CD4-positive, alpha-beta T cell (primary cell): ENCODE measurements at regions not wholly inside any gene's neighbourhood (a gene's known extent, or its start where the extent isn't known, plus 50 kb on each side); places are given as distances from the start of the nearest gene placed in this dataset.
A peak's percentile ranks its signal among the peaks of the same experiment; 100 is the strongest.

ENCODE experiments used
- ATAC-seq: fragments of 200-7000 bp; cut with Tn5 transposase; one replicate; pipeline ENCODE4 v1.10.0; 2022; ENCODE audit warnings: mild to moderate bottlenecking; ENCODE audit not compliant: poor library complexity
- CTCF ChIA-PET: fragments of 350-600 bp; sonication (Branson Sonifier 250); formaldehyde crosslinking; loops from one replicate; lab custom pipeline; 2021; ENCODE audit warnings: antibody characterized with exemption, inconsistent platforms; lab: Charles Lee
- POLR2A ChIA-PET: fragments of 350-600 bp; sonication (Branson Sonifier 250); formaldehyde crosslinking; loops from one replicate; lab custom pipeline; 2021; ENCODE audit warnings: antibody characterized with exemption, inconsistent platforms; lab: Charles Lee
- DNase-seq, 14 experiments: peaks; one replicate each; pipeline ENCODE4 v3.0.0-alpha.2; 2013 to 2020; ENCODE audit warnings: mixed read lengths in 2 of 14
- H3K27ac ChIP-seq, 2 donors: one replicate each; pipeline versions ENCODE4 v1.5.1 to v1.7.0; 2013; ENCODE audit warnings: low read length in 2 of 2, low read depth in 1 of 2, mild to moderate bottlenecking in 1 of 2
- H3K27me3 ChIP-seq, 2 experiments: 1 replicate in 1 of 2; 2 replicates in 1 of 2; pipeline versions ENCODE4 v1.6.1 to v1.7.0; 2013; ENCODE audit warnings: low read length in 2 of 2, control low read depth in 1 of 2, mild to moderate bottlenecking in 1 of 2, moderate library complexity in 1 of 2; ENCODE audit not compliant: insufficient read depth in 2 of 2, control insufficient read depth in 1 of 2
- H3K36me3 ChIP-seq: one replicate; pipeline ENCODE4 v1.6.1; 2013; ENCODE audit warnings: low read length, control low read depth; ENCODE audit not compliant: insufficient read depth
- H3K4me1 ChIP-seq: one replicate; pipeline ENCODE4 v1.6.1; 2013; ENCODE audit warnings: low read length, control low read depth; ENCODE audit not compliant: insufficient read depth
- H3K4me3 ChIP-seq: one replicate; pipeline ENCODE4 v1.5.1; 2013; ENCODE audit warnings: mild to moderate bottlenecking, low read length, moderate library complexity
- H3K9me3 ChIP-seq, 2 experiments: 1 replicate in 1 of 2; 2 replicates in 1 of 2; pipeline versions ENCODE4 v1.6.1 to v1.7.0; 2013; ENCODE audit warnings: low read length in 2 of 2, mild to moderate bottlenecking in 2 of 2, control low read depth in 1 of 2, moderate library complexity in 1 of 2; ENCODE audit not compliant: control insufficient read depth in 1 of 2, insufficient read depth in 1 of 2
- H3K27ac Mint-ChIP-seq: one replicate; pipeline ENCODE4 v1.8.0; 2020; ENCODE audit warnings: mixed read lengths
- H3K27me3 Mint-ChIP-seq: one replicate; pipeline ENCODE4 v1.8.0; 2021; ENCODE audit warnings: mixed read lengths
- H3K36me3 Mint-ChIP-seq: one replicate; pipeline ENCODE4 v1.8.0; 2021; ENCODE audit warnings: low read depth, mixed read lengths
- H3K4me1 Mint-ChIP-seq: one replicate; pipeline ENCODE4 v1.8.0; 2021; ENCODE audit warnings: low read depth, mixed read lengths
- H3K4me3 Mint-ChIP-seq: one replicate; pipeline ENCODE4 v1.8.0; 2020; ENCODE audit warnings: mild to moderate bottlenecking, mixed read lengths
- H3K9me3 Mint-ChIP-seq: one replicate; pipeline ENCODE4 v1.8.0; 2020; ENCODE audit warnings: mixed read lengths
- CTCF ChIP-seq: fragments of 200-600 bp; IDR thresholded peaks from one replicate; pipeline ENCODE4 v1.8.0; 2022; ENCODE audit warnings: antibody characterized with exemption, mild to moderate bottlenecking
- intact Hi-C, 2 experiments: fragments of 100-400 bp; cut with DNase I in 1 of 2; cut with micrococcal nuclease in 1 of 2; formaldehyde crosslinking; loops; one replicate each; pipeline versions ENCODE4 v1.15.1 to v1.9.0; 2023 to 2025; cut with DNase I, micrococcal nuclease

DNA sequence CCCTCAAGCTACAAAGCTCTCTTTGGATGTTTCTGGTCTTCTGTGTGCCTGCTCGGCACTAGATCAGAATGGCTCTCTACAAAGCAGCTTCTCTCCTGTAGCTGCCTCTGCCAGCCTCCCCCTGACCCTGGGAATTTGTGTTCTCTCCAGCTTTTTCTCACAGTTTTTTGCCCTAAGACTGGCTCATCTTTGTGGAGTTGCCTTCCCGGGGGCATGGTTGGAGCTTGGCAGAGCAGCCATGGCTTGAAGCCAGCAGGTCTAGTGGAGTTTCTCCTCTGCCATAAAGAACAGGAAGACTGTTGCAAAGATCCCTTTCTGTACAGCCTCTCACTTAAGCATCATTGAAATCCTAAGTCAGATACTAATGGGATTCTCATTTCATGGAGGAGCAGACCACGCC, 163.3 kb upstream of the MAMLD1 start:
- H3K4me3 Mint-ChIP-seq, result no peak overlapping the region
- H3K27me3 Mint-ChIP-seq, result no peaks in the 10 kb centered on the region
- no peaks in the 10 kb centered on the region for H3K9me3 Mint-ChIP-seq
- no peaks in the 10 kb centered on the region for H3K4me1 ChIP-seq
- H3K27ac ChIP-seq, result no peak overlapping the region
- no peaks in the 10 kb centered on the region for H3K9me3 ChIP-seq
- H3K4me1 Mint-ChIP-seq, result no peaks in the 10 kb centered on the region
- H3K27ac Mint-ChIP-seq, result no peak overlapping the region
- TF ChIP-seq CTCF, result no peak
- H3K4me3 ChIP-seq, result no peak overlapping the region
- intact Hi-C loops, result no loop called here
- H3K36me3 Mint-ChIP-seq, result no peaks in the 10 kb centered on the region
- ATAC-seq (no peak), DNase-seq (no peak)
- ChIA-PET CTCF (no interaction called here), POLR2A (no interaction called here)
- no peaks in the 10 kb centered on the region for H3K27me3 ChIP-seq
- H3K36me3 ChIP-seq, result no peaks in the 10 kb centered on the region

DNA sequence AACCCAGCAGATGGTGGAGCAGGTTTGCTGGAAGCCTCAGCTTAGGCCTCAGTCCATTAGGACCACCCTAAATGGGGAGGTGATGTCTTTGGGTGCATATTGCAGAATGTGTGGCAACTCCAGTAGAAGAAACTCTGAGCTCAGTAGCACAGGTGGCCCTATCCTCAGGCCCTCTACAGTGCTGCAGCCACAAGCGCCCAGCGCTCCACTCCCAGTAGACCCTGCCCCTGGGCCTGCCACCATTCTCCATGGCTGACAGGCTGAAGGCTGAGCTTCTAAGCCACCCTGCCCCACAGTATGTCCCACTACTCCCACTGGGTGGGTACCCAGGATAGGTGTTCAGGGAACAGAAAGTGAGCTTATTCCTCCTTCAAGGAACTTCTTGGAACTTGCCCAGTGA, 162.8 kb upstream of the MAMLD1 start:
- intact Hi-C loops, result no loop called here

GRCh38 chrX:150200820-150201287, 162.3 kb upstream of the MAMLD1 start:
- DNase-seq, result peak in 7 of 14 experiments; percentile 1 to 68 (median 9)
- no peaks in the 10 kb centered on the region for H3K27me3 ChIP-seq
- ATAC-seq, result no peak
- Mint-ChIP-seq H3K36me3 (no peaks in the 10 kb centered on the region), H3K27ac (no peak overlapping the region), H3K4me3 (no peak overlapping the region), H3K9me3 (no peaks in the 10 kb centered on the region), H3K4me1 (no peaks in the 10 kb centered on the region), H3K27me3 (no peaks in the 10 kb centered on the region)
- no peaks in the 10 kb centered on the region for H3K36me3 ChIP-seq
- ChIA-PET CTCF (no interaction called here), POLR2A (no interaction called here)
- no peak overlapping the region for H3K4me3 ChIP-seq
- H3K9me3 ChIP-seq, result no peaks in the 10 kb centered on the region
- no peak overlapping the region for H3K27ac ChIP-seq
- intact Hi-C loops, result no loop called here
- TF ChIP-seq CTCF, result no peak
- H3K4me1 ChIP-seq, result no peaks in the 10 kb centered on the region

More for the DNA sequence above, 162.8 kb upstream of the MAMLD1 start:
- H3K27ac ChIP-seq, result no peak overlapping the region
- H3K9me3 Mint-ChIP-seq, result no peaks in the 10 kb centered on the region
- no peaks in the 10 kb centered on the region for H3K9me3 ChIP-seq
- DNase-seq (no peak), ATAC-seq (no peak)
- H3K4me1 ChIP-seq, result no peaks in the 10 kb centered on the region
- no peaks in the 10 kb centered on the region for H3K27me3 Mint-ChIP-seq
- H3K4me3 Mint-ChIP-seq, result no peak overlapping the region
- no peak for TF ChIP-seq CTCF
- H3K36me3 Mint-ChIP-seq, result no peaks in the 10 kb centered on the region
- no peaks in the 10 kb centered on the region for H3K36me3 ChIP-seq
- H3K4me3 ChIP-seq, result no peak overlapping the region
- no peaks in the 10 kb centered on the region for H3K27me3 ChIP-seq
- no peak overlapping the region for H3K27ac Mint-ChIP-seq
- no peaks in the 10 kb centered on the region for H3K4me1 Mint-ChIP-seq
- ChIA-PET CTCF (no interaction called here), POLR2A (no interaction called here)
